Chondrocyte (in vitro differentiated cells): ENCODE measurements at regions not wholly inside any gene's neighbourhood (a gene's known extent, or its start where the extent isn't known, plus 50 kb on each side); places are given as distances from the start of the nearest gene placed in this dataset.

Source experiments
- DNase-seq: peaks from one replicate; pipeline ENCODE4 v3.0.0; 2021; ENCODE audit warnings: mixed read lengths, low spot score
- H3K27ac Mint-ChIP-seq: one replicate; pipeline ENCODE4 v1.8.0; 2021; ENCODE audit warnings: mild to moderate bottlenecking, moderate library complexity, mixed read lengths; ENCODE audit not compliant: unreplicated experiment
- H3K27me3 Mint-ChIP-seq: 2 replicates; pipeline ENCODE4 v1.8.0; 2021; ENCODE audit warnings: low read depth, mixed read lengths
- H3K36me3 Mint-ChIP-seq: 2 replicates; pipeline ENCODE4 v1.8.0; 2021; ENCODE audit warnings: low read depth, mixed read lengths
- H3K4me1 Mint-ChIP-seq: 2 replicates; pipeline ENCODE4 v1.8.0; 2021; ENCODE audit warnings: low read depth, mild to moderate bottlenecking, mixed read lengths
- H3K4me3 Mint-ChIP-seq: one replicate; pipeline ENCODE4 v1.8.0; 2021; ENCODE audit warnings: mild to moderate bottlenecking, moderate library complexity, mixed read lengths; ENCODE audit not compliant: unreplicated experiment
- H3K9me3 Mint-ChIP-seq: 2 replicates; pipeline ENCODE4 v1.8.0; 2021; ENCODE audit warnings: low read depth, mixed read lengths
- TF ChIP-seq, protein P1 (sequence below): fragments of 200-600 bp; sonication (generic); IDR thresholded peaks from 2 replicates; pipeline ENCODE4 v1.5.0; 2021; ENCODE audit warnings: antibody characterized with exemption, mild to moderate bottlenecking, moderate library complexity

DNA sequence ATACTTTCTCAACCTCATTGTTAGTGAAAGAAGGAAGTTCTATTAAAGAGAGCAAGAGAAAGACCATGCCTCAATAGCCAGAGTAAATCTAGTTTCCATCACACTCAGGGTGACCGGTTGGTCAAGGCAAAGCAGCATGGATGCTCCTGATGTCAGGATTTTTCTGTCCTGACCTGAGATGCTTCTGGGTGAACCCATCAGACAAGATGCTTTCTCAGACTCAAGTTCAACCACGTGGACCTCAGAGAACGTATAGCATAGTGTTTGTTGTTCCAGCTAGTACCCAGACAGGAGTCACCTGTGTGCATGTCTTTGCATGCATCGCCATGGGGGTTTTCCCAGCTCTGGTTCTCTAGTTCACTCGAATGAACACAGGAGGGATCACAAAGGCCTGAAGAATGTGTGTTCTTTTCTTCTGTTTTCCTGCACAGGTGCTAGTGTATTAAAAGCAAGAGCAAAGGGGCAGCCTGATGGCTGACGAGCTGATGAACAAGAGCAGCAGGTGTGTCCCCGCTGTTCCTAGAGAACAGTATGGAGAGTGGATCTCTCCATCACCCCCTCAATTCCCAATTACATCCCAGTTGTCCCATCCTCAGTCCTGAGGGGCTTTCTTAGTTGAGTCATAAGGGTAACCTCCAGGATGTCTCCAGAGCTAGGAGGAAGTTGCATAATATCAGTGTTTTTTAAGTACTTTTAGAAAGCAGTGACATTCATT lies 110.5 kb upstream of the ENPP6 start:
- no peaks in the 10 kb centered on the region for H3K4me1 Mint-ChIP-seq

DNA sequence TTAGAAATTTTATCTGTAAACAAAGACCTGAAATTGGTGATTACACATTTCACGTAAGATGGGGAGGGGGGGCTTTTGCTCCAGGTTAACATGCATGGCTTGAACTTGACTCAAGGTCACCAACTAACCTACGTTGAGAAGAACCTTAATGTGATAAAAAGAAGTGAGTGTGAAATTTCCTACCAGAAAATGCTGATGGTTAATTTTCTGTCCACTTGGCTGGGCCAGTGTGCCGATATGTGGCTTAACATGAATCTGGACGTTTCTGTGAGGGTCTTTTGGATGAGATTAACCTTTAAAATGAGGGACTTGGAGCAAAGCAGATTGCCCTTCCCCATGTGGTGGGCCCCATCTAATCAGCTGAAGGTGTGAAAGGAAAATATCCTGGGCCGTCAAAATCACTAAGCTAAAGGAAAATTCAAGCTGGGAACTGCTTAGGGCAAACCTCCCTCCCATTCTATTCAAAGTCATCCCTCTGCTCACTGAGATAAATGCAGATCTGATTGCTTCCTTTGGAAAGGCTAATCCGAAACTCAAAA lies 107.3 kb upstream of the ENPP6 start:
- no peak for DNase-seq
- H3K27me3 Mint-ChIP-seq = no peaks in the 10 kb centered on the region
- no peak overlapping the region for H3K27ac Mint-ChIP-seq
- TF ChIP-seq, protein P1, sequence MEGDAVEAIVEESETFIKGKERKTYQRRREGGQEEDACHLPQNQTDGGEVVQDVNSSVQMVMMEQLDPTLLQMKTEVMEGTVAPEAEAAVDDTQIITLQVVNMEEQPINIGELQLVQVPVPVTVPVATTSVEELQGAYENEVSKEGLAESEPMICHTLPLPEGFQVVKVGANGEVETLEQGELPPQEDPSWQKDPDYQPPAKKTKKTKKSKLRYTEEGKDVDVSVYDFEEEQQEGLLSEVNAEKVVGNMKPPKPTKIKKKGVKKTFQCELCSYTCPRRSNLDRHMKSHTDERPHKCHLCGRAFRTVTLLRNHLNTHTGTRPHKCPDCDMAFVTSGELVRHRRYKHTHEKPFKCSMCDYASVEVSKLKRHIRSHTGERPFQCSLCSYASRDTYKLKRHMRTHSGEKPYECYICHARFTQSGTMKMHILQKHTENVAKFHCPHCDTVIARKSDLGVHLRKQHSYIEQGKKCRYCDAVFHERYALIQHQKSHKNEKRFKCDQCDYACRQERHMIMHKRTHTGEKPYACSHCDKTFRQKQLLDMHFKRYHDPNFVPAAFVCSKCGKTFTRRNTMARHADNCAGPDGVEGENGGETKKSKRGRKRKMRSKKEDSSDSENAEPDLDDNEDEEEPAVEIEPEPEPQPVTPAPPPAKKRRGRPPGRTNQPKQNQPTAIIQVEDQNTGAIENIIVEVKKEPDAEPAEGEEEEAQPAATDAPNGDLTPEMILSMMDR = no peak
- no peaks in the 10 kb centered on the region for H3K36me3 Mint-ChIP-seq
- H3K9me3 Mint-ChIP-seq = no peaks in the 10 kb centered on the region
- H3K4me3 Mint-ChIP-seq = no peak overlapping the region
- H3K4me1 Mint-ChIP-seq = no peaks in the 10 kb centered on the region

More for the DNA sequence above, 110.5 kb upstream of the ENPP6 start:
- TF ChIP-seq, protein P1 = no peak
- no peak overlapping the region for H3K4me3 Mint-ChIP-seq
- no peak overlapping the region for H3K27ac Mint-ChIP-seq
- H3K9me3 Mint-ChIP-seq = no peaks in the 10 kb centered on the region
- no peak for DNase-seq
- H3K36me3 Mint-ChIP-seq = no peaks in the 10 kb centered on the region
- no peaks in the 10 kb centered on the region for H3K27me3 Mint-ChIP-seq

DNA sequence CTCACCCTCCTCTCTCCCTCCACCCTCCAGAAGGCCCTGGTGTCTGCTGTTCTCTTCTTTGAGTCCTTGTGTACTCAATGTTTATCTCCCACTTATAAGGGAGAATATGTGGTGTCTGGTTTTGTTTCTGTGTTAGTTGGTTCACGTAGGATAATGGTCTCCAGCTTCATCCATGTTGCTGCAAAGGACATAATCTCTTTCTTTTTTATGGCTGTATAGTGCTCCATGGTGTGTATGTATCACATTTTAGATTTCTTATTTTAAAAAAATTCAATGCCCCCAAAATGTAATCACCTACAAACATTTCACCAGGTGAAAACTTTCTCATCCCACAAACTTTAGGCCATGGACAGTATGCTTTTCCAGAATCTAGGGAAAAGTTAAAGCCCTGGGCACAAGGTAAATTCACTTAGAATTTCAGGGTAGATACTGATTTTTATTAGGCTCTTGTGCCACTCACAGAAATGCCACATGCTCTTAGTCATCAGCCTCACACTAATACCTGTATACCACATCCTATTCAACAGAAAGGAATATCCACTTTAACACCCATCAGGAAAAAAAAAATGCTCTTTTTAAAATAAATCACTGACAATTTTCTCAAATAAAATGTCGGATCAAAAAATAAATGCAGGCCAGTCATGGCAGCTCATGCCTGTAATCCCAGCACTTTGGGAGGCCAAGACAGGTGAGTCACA lies 104.8 kb upstream of the ENPP6 start:
- Mint-ChIP-seq H3K36me3 (no peaks in the 10 kb centered on the region), H3K27ac (no peak overlapping the region), H3K4me1 (no peaks in the 10 kb centered on the region), H3K9me3 (no peaks in the 10 kb centered on the region), H3K4me3 (no peak overlapping the region), H3K27me3 (no peaks in the 10 kb centered on the region)
- TF ChIP-seq, protein P1 = no peak
- DNase-seq = no peak

DNA sequence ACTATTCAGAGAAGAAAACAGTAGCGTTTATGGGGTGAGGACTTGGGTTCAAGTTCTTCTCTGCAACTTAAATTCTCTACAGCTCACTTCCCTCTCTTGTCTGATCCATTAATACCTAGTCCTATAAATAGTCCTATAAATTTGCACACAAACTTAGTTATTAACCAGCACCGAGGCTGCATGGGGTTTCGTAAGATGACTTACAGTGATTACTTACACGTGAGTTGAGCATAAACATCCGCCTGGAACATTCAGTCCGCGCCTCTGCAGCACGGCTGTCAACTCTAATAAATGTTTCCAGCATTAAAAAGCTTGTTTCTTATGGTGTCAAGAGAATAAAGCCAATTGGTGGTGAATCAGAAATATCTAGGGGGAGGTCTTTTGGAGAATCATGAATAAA lies 103.0 kb upstream of the ENPP6 start:
- no peak for DNase-seq
- Mint-ChIP-seq H3K36me3 (no peaks in the 10 kb centered on the region), H3K9me3 (no peaks in the 10 kb centered on the region), H3K27me3 (no peaks in the 10 kb centered on the region), H3K4me1 (no peaks in the 10 kb centered on the region), H3K4me3 (no peak overlapping the region), H3K27ac (no peak overlapping the region)
- TF ChIP-seq, protein P1 = no peak

DNA sequence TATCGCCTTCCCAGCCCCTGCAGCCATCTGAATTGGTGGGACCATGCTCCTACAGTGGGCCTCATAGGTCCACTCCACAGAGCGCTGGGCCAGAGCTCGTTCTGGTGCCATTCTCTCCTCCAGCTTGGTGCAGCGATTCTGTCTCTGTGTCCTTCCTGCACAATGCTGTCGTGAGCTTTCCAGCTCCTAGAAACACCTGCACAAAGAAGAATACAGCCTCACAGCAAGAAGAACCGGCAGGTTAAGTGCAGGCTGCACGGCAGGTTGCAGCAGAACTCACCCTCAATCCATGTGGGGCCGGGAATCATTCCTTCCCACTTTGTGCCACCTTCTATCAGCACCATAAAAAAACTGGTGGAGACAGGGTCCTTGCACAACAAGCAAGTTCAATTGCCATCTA lies 101.2 kb upstream of the ENPP6 start:
- DNase-seq = no peak
- Mint-ChIP-seq H3K36me3 (no peaks in the 10 kb centered on the region), H3K27ac (no peak overlapping the region), H3K4me3 (no peak overlapping the region), H3K27me3 (no peaks in the 10 kb centered on the region), H3K9me3 (no peaks in the 10 kb centered on the region), H3K4me1 (no peaks in the 10 kb centered on the region)
- TF ChIP-seq, protein P1 = no peak
